T-helper 1 cell (primary cell): ENCODE measurements at regions not wholly inside any gene's neighbourhood (a gene's known extent, or its start where the extent isn't known, plus 50 kb on each side); places are given as distances from the start of the nearest gene placed in this dataset.

Experiments used
- DNase-seq, 5 donors: peaks; one replicate each; pipeline ENCODE4 v3.0.0-alpha.2; 2012 to 2020

DNA sequence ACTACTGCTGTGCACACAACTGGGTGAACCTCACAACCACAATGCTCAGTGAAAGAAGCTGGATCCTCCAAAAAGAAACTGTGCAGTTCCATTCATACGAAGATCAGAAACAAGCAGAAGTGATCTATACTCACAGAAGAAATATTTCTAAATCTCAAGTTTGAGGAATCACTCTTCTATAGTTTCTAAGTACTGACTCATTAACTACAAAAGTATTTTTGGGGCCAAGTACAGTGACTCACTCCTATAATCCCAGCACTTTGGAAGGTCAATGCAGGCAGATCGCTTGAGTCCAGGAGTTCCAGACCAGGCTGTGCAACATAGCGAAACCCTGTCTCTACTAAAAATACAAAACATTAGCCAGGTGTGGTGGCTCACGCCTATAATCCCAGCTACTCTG, 51.3 kb upstream of the RELL1 start:
- no peak for DNase-seq
